ENCODE measurements at regions not wholly inside any gene's neighbourhood (a gene's known extent, or its start where the extent isn't known, plus 50 kb on each side); places are given as distances from the start of the nearest gene placed in this dataset.

- BruUV-seq (replicated peaks): no TSS peak
- ChIA-PET CTCF (ENCODE audit: low intra/inter-chr PET ratio, low total read pairs) (no interaction called here), POLR2A (no interaction called here)
- no peak for ATAC-seq
- Histone ChIP-seq H4K20me1 (ENCODE audit: insufficient read depth, low read length) (no peaks in the 10 kb centered on the region), H2AFZ (ENCODE audit: low read length) (no peak overlapping the region), H3K4me3 (replicated peaks in 1 of 3; ENCODE audit: insufficient read depth in 1 of 3, low read depth in 2 of 3, low read length in 3 of 3) (no peak overlapping the region), H3K36me3 (replicated peaks in 1 of 2; ENCODE audit: control insufficient read depth in 1 of 2, insufficient read depth in 2 of 2, low read length in 2 of 2) (no peaks in the 10 kb centered on the region), H3K27me3 (ENCODE audit: control insufficient read depth in 1 of 2, insufficient read depth in 2 of 2, low read length in 2 of 2) (no peaks in the 10 kb centered on the region), H3K9ac (ENCODE audit: insufficient read depth, low read depth, low read length) (no peak overlapping the region), H3K79me2 (ENCODE audit: insufficient read depth, low read length) (no peaks in the 10 kb centered on the region), H3K27ac (ENCODE audit: extremely low read length, insufficient read depth, low read length) (no peak overlapping the region), H3K4me1 (ENCODE audit: insufficient read depth, low read length) (no peaks in the 10 kb centered on the region), H3K4me2 (ENCODE audit: low read depth, low read length) (no peak overlapping the region), H3K9me3 (ENCODE audit: low read length) (peaks cover 69% of the 10 kb centered on the region)
- FAIRE-seq: no peak
- no peak for DNase-seq (ENCODE audit: low spot score)
- WGBS (ENCODE audit: low lambda C conversion rate): 22% methylated on average over 3 of the region's 3 CpGs
- intact Hi-C loops (cut with micrococcal nuclease; ENCODE audit: unreplicated experiment): no loop called here
- TF ChIP-seq MAZ (IDR thresholded peaks at IDR 0.05; ENCODE audit: borderline replicate concordance, low read depth, low read length) (no peak), MAZ (CRISPR knock-in tag; IDR thresholded peaks at IDR 0.05; ENCODE audit: low read depth) (no peak), NFATC3 (CRISPR knock-in tag; IDR thresholded peaks at IDR 0.05) (no peak), ZNF124 (CRISPR knock-in tag; IDR thresholded peaks at IDR 0.05) (no peak), ZNF430 (CRISPR knock-in tag; IDR thresholded peaks at IDR 0.05) (no peak)
- in situ Hi-C loops (cut with HindIII; ENCODE audit: extremely low pct_ligation_motif_present, low pct_unique_long_range_greater_than_20kb): no loop called here
These were observed 855.8 kb upstream of the PRMT6 start for GRCh38 chr1:106200711-106201110.

- FAIRE-seq: no peak
These were observed 849.3 kb upstream of the PRMT6 start for GRCh38 chr1:106207185-106207584.

More at GRCh38 chr1:106207185-106207584, 849.3 kb upstream of the PRMT6 start:
- H3K4me1 ChIP-seq (ENCODE audit: insufficient read depth, low read length): no peaks in the 10 kb centered on the region
- no peaks in the 10 kb centered on the region for H3K79me2 ChIP-seq (ENCODE audit: insufficient read depth, low read length)
- peaks cover 53% of the 10 kb centered on the region for H3K9me3 ChIP-seq (ENCODE audit: low read length)
- H2AFZ ChIP-seq (ENCODE audit: low read length): no peak overlapping the region
- ATAC-seq (no peak), DNase-seq (ENCODE audit: low spot score) (no peak)
- H3K9ac ChIP-seq (ENCODE audit: insufficient read depth, low read depth, low read length): no peak overlapping the region
- intact Hi-C loops (cut with micrococcal nuclease; ENCODE audit: unreplicated experiment): no loop called here
- no peak overlapping the region for H3K4me2 ChIP-seq (ENCODE audit: low read depth, low read length)
- H4K20me1 ChIP-seq (ENCODE audit: insufficient read depth, low read length): no peaks in the 10 kb centered on the region
- in situ Hi-C loops (cut with HindIII; ENCODE audit: extremely low pct_ligation_motif_present, low pct_unique_long_range_greater_than_20kb): no loop called here
- H3K27me3 ChIP-seq (ENCODE audit: control insufficient read depth in 1 of 2, insufficient read depth in 2 of 2, low read length in 2 of 2): no peaks in the 10 kb centered on the region
- no peak overlapping the region for H3K4me3 ChIP-seq (replicated peaks in 1 of 3; ENCODE audit: insufficient read depth in 1 of 3, low read depth in 2 of 3, low read length in 3 of 3)
- BruUV-seq (replicated peaks): no TSS peak
- CTCF ChIA-PET (ENCODE audit: low intra/inter-chr PET ratio, low total read pairs): no interaction called here
- H3K27ac ChIP-seq (ENCODE audit: extremely low read length, insufficient read depth, low read length): no peak overlapping the region
- 0% methylated on average over 1 of the region's 1 CpG for WGBS (ENCODE audit: low lambda C conversion rate)
- no peak for TF ChIP-seq RARA (CRISPR knock-in tag; IDR thresholded peaks at IDR 0.05)
- TF ChIP-seq TBX2 (CRISPR knock-in tag; IDR thresholded peaks at IDR 0.05; ENCODE audit: borderline replicate concordance): no peak
- POLR2A ChIA-PET: no interaction called here
- H3K36me3 ChIP-seq (replicated peaks in 1 of 2; ENCODE audit: control insufficient read depth in 1 of 2, insufficient read depth in 2 of 2, low read length in 2 of 2): no peaks in the 10 kb centered on the region
